ENCODE measurements at regions not wholly inside any gene's neighbourhood (a gene's known extent, or its start where the extent isn't known, plus 50 kb on each side); places are given as distances from the start of the nearest gene placed in this dataset.

DNA sequence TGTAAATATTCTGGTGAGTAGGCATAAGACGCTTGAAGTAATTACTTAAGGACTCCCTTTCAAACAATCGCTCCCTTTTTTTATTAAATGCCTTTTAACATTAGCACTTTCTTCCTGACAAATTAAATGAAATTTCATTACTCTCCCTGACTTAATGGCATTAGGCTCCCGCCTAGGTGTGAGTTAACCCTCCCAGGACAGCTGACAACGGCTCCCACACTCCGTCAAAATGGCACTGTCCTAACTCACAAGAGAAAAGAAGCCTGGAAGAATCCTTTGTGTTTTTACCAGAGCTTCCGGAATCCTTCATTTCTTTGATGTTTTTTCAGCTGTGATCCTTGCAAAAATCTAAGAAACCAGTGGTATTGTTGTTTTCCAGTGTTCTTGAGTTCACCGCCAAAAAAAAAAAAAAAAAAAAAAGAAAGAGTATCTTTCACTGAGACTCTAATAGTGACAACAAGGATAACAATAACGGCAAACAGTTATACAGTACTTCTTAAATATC is 861.0 kb upstream of the NR2F2 start:
- no peak for DNase-seq

DNA sequence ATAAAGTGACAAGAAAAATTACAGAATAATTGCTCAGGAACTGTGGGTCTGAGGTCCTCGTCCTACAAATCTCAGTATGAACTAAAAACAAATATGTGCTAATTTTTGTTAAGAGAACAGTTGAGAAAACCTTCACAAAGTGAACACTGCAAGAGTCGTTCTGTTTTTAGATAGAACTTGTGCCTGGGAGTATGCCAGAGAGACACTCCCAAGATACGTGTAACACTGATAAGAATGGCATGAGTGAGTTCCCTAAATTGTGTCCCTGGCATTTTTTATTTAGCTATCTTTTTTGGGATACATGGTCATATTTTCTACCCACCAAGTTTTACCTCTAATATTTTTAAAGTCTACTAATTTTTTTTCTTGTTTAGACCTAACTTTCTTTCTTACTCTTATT is 860.0 kb upstream of the NR2F2 start:
- no peak for DNase-seq

DNA sequence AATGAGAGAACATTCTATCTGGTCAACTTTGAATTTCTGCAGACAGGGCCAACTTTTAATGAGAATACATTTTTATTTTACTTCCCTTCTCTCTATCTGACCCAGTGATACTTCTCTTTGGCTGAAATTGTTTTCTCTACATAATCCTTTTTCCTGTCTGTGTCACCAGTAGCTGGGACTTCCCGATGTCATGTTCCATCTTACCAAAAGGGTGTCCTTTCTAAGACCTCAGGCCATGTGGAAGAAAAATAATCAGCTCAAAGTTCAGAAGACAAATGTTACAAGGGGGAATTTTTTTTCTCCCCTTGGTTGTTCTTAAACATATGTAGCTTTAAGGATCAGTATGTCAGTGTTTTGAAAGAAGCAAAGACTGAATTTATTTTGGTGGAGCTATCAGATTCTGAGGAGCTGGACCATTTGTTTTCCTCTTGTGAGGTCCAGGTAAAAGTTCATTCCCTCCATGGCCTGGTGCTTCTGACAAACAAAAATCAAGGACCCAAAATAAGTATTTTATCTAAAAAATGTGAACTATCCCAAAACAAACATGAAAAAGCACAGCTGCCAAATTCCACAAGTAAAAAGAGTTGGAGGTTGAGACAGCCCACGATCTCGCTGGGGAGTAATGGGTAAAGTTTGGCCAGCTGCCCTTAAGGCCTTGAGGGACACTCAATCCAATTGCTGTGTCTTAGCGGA is 859.4 kb upstream of the NR2F2 start:
- no peak for DNase-seq

DNA sequence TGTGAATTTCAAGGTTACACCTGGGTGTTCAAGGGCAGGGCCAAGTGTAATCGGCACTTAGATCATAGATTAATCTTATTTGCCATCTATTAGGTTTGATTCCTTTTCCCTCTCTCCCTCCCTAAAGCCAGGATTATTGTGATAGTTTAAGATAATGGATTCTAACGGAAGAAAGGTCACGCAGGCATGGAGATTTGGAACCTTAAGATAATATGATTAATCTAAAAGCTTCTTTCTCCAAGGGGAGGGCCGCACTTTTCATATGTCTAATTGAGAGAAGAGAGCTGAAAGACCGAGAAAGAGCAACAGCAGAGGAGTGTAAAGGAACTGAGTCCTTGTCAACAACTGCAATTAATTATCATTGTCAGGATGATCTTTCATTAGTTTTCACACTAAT is 858.8 kb upstream of the NR2F2 start:
- DNase-seq = no peak

DNA sequence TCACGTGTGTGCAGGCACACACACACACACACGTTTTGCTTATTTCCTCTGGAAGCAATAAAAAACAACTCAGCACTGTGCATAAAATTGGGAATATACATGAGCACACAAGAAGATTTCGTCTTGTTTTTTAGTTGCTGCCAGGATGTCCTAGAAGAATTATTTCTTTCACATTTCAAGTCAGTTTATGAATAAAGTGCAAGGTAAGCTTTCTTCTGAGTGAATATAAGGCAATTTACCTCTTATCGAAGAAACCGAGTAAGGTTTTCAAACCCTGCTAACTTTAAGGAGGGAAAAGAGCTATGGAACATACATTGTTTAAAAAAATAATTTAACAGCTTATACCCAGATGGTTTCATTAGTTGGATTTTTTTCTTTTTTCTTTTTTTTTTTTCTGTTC is 855.4 kb upstream of the NR2F2 start:
- no peak for DNase-seq

DNA sequence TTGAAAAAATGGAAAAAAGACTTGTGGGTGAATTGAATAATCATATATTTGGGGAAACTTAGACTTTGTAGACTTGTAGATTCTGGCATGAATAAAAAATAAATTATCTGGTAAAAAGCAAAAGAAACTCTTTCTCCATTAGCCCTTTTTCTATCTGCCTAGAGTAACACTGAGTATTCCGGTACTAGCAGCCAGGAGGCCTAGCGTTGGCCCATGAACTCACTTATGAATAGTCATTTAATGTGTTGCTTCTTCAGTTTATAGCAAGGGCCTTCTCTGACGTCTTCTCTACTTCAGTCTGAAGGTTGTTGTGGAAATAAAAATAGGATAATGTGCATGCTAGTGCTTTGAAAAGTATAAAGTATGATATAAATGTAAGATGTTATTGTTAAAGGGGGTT is 851.2 kb upstream of the NR2F2 start:
- no peak for DNase-seq

DNA sequence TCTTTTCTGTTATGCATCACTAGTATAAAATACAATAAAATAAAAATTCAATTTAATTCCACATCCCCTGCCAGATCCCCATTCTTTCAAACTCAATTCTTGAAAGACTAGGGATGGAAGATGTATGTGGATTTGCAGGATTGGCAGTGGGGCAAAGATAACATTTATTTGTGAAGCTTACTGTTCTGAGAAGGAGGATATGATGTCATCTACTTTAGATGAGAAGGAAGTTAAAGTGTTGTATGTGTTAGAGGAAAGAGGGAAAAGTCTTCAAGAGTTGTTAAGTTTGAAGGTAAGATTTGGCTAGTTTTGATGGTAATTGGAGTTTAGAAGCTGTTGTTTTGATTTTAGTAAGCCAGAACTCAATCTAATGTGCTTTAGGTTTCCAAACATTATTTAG is 845.1 kb upstream of the NR2F2 start:
- no peak for DNase-seq

DNA sequence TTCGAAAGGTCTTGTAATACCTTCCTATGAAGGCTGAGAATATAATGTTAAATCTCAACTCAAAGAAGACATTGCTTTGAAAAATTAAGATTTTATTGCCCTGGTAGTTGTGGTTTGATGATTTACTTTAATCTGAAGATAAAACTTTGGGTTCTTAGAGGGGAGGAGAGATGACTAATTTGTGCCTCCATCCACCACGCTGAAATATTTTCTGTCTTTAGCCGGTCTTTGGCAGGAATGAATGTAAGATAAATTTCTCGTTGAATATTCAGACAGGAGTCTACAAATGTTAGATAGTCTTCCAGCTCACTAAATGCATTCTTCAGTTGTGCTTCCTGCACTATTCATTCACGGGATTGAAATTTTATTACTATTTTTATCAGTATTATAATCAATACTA is 844.3 kb upstream of the NR2F2 start:
- DNase-seq = no peak

DNA sequence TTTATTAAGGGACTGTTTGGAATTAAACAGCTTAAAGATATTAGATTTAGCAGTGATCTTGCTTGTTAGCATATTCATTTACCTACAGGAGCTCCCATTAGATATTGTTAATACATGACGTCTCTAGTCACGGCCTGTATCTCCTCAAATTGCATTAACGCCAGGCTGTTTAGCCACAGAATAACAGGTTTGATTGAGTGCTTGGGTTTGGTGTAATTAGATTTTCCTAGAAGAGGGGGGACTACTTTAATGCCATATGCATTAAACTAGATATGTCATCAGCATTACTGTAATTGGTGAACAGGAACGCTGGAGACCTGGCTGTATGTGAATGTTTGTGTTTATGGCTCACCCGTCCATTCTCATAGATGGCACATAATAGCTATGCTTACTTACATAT is 841.4 kb upstream of the NR2F2 start:
- DNase-seq = no peak

DNA sequence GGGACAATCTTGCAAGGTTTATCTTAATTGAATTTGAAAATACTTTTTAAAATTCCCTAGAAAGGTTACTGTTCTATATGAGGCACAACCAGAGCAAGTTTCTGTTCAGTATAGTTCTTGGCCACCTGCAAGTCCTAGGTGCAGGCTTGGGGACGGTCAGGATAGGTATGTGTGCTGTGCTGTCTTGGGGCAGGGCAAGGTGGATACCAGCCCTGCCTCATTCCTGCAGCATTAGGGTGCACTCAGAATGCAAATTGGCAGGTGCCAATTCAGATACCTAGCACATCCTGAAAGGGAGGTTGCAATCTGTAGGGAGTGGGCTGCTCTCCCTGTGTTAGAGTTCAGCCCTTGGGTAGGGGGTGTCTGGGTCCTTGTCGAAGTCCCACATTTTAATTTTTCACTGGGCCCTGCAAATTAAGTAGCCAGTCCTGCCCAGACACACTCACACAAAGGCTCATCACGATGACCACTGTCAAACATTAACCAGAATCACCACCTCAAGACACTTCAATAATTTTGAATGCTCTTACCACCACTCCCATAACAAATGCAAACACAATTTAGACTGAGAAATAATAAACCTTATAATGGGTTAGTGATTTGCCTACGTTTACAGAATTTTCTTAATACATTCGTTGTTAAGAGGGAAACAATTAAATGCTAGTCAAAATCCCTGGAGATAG is 838.0 kb upstream of the NR2F2 start:
- DNase-seq = no peak

DNA sequence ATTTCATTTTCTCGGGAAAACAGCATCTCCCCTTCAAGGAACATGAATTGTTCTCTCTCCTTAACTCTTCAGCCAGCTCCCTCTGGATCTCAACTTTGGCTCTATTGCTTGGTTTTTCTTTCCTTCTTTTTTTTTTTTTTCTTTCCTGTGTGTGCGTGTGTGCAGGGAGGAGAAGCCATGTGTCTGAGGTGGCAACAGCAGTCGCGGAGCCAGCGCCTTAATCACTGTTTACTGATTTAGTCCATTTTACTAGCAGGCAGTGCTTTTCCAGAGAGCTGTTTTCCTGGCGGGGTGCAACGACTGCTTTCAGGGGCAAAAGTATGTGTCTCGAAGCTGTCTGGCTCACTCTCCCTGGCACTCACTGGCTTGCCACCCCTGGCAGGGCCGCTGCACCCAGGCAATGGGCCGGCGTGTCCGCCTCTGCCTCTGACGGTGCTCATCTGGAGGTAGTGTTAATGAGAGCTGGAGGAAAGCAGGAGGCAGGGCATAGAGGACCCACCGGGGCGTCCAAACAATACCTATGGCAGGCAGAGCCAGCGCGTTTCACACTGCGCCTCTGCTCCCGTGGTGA is 835.4 kb upstream of the NR2F2 start:
- DNase-seq = no peak

DNA sequence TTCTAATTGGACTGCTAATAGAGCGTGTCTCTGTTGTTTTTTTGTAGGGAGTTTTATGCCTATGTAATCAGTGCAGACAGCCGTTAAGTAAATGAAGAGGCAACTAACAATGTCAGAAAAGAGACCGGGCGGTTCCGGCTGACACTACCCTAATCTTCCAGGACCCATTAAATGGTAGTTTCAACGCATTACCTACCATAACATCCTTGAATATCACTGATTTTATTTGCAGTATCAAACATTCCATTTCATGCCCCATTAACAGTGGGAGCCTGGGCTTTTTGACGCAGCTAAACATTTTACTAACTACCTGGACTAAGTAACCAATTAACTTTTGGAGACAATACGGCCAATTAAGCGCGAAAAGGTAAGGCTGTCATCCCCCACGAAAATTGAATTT is 832.9 kb upstream of the NR2F2 start:
- no peak for DNase-seq

DNA sequence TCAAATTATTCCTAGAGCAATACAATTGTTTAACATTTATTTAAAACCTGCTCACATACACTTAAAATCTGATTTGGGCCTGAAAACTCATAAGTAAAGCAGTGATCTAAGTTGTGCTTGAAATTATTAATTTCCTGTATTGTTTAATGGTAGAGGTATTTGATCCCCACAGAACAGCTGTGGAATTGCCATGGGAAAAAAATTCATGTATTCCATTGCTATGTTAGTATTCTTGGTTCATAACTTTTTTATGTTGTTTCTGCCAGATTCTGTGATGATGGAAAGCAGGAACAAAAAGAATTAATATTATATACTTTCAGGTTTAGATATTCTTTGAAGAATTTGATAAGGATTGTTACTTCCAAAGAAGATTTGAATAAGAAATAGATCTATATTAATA is 831.5 kb upstream of the NR2F2 start:
- DNase-seq = no peak

DNA sequence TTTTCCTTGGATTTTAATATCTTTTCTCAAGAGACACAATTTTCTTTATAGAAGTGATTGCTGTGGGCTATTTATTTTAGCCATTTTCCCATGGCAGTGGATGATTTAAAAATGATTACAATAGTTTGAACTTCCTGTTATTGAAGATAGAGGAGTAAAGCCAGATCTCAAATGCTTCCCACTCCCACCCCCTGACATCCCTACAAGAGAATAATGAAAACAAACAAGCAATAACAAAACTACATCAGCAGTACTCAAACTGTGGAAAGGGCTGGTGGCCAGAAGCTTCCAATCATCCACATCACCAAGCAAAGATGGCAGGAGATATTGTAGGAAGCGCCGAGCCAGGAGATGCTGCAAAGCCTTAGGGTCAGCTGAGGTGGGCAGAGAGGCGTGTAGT is 831.1 kb upstream of the NR2F2 start:
- no peak for DNase-seq

DNA sequence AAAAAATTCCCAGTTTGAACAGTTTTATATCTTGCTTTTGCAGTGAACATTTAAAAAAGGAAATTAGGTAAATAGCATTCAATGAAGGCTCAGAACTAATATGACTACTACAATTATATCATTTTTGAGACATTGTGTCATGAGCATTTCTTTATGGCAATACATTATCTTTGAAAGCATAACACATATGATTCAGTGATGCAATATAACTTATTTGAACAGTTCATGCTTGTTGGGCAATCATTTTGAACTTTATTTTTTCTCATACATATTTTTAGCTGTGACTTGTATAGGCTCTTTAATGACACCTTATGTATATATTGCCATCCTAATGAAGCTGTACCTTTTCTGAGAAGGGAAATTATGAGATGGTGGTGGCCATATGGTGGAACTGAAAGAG is 828.6 kb upstream of the NR2F2 start:
- no peak for DNase-seq

DNA sequence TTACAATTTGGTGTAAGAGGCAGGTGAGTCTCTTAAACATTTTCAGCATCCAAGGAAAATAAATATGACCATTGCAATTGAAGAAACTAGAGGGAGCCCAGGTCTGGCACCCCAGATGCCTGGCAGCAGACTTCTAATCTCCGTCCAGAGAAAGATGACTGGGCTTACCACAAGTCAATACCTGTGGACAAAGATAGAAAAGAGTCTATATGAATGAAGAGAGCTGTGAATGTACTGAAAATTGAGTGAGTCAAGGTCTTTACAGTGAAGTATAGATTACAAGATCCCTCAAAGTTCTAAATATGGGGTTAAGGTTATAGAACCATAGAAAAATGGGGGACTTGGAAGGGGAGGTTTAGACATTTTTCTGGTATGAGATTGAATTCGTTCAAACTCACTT is 827.4 kb upstream of the NR2F2 start:
- no peak for DNase-seq

DNA sequence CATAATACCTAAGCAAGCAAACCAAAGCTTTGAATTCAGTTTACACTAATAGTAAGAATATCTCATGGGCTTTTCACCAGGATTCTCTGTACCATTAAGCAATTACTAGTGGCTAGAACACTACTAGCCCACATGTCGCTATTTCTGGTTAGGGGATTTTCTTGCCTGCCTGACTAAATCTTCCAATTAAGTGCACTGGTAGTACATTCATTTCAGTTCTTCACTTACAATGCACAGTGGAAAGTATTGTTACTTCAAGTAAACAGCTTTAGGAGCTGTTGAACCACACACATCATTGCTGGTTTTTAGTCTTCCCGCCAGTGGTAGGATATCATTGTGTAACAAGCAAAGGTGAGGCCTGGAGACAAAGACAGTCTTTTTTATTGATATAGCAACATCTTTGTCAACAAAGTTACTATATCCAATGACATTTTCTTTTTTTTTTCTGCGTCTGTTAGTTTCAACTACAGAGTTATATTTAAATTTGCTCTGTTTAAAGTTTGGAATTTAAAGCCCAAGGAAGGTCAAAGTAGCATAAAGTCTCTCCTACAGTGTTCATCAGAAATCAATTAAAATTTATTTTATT is 826.8 kb upstream of the NR2F2 start:
- no peak for DNase-seq

DNA sequence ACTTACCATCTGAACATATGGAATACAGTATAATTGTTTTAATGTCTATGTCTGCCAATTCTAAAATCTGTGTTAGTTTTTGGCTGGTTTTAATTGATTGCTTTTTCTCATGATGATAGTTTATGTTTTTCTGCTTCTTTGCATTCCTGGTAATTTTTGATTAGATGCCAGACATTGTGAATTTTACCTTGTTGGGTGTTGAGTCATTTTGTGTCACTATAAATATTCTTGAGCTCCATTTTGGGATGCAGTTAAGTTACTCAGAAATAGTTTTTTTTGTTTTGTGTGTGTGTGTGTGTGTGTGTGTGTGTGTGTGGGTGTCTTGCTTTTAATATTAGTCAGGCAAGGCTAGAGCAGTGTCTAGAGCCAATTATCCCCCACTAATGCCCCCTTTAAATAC is 818.8 kb upstream of the NR2F2 start:
- DNase-seq = no peak

DNA sequence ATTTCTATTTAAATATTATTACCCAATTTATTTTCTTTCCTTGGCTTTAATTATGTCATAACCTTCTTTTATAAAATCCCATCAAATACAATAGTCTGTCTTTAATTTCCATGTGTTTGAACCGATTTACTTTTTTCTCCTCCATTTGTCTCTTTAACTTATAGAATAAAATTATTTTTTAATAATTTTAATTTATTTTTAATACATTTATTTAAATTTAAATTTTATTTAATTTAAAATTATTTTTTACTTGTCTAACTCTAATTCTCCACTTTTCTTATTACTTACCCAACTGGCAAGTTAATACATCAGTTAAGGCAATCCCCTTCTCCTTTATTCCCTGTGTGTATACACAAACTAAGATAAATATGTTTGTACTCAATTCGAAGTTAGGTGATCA is 817.6 kb upstream of the NR2F2 start:
- DNase-seq = no peak

DNA sequence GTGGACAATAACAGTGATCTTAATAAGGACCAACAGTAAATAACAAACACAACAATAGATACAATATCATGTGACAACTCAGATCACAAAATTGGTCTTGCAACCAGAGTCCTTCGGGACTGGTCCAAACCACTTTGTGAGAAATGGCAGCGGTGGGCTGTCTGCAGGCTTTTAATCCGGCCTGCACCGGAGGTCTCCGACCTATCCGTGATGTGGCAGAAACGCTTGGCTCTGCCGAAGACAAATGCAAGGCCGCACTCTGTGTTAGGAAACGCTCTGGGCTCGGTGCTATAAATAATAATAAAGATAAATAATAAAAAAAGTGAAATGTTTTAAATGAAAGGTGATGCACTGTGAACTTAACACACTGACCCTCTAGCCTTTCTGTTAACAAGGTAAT is 810.6 kb upstream of the NR2F2 start:
- DNase-seq = no peak

DNA sequence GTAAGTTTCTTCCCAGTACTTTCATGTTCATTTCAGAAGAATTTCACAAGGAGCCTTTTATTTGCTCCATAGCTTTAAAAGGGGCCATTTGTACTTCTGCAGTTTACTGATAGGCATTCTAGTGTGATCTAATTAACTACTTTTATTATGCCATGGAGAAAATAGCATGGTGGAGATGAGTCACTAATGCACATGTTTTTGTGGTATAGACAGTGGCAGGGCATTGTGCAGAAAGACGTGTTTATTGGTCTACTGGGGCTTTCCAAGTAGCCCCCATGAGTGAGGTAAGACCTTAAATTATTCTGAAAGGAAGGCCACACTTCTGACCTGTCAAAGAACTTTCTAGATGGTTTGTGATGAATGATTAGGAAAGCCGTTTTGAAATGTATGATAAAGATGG is 810.0 kb upstream of the NR2F2 start:
- no peak for DNase-seq

DNA sequence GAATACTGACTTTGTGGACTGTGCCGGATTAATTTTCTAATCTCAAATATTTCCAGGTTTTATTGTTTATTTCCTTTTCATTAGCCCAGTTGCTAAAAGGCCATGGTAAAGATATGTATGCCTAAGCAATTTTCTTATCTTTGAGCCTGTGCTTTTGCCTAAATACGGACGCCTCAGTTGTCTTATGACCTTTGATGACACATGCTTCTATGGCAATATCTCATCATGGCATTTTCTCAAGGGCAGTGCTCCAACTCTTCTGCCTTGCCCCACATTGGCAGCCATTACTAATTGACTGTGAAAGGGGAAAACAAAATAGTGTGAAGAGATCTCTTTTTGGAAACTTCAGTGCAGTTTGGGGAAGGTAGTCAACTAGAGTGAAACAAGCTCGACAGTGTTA is 809.6 kb upstream of the NR2F2 start:
- DNase-seq = no peak

DNA sequence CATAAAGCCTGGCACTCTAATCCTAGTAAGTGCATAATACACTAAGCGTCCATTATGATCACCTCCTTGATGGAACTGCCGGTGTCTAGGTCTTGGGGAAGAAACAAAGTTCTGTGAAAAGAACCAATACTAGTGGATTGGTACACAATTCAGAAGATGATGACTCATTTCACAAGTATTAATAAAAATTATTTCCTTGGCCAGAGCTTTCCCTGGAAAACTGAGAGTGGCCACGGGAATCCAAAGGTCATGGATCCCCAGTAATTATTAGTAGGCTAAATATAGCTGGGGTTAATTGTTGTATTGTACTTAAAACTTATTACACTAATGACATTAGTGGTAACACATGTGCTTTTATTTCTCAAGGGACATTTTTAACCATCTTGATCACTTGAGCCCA is 808.0 kb upstream of the NR2F2 start:
- DNase-seq = no peak

DNA sequence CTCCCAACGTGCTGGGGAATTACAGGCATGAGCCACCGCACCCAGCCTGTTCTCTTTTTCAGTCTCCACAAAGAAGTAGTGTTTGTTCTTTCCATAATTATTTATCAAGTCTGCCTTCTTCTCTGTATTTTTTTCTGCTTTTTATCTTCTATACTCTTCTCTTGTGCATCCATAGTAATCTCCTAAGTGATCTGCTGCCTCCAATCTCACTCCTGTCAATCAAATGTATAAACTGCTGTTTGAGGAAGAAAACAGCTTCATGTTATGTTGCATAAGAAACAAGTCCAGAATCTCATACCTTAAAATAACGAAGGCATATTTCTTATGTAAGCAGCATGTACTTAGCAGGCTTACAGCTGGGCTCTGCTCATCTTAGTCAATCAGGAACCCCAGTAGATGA is 801.6 kb upstream of the NR2F2 start:
- DNase-seq = no peak
